Heart left ventricle (tissue), 13 donors: ENCODE measurements at regions not wholly inside any gene's neighbourhood (a gene's known extent, or its start where the extent isn't known, plus 50 kb on each side); places are given as distances from the start of the nearest gene placed in this dataset.

ENCODE experiments used
- CTCF ChIP-seq, 12 donors: fragments of 200-600 bp; sonication (generic) in 4 of 12; IDR thresholded peaks; one replicate each; pipeline versions ENCODE4 v1.5.0 to v1.8.0; 2018 to 2022; ENCODE audit warnings: antibody characterized with exemption in 12 of 12, mild to moderate bottlenecking in 5 of 12
- POLR2A ChIP-seq, 2 donors: fragments of 450-650 bp; IDR thresholded peaks; one replicate each; pipeline ENCODE4 v1.6.1; 2017; ENCODE audit warnings: antibody characterized with exemption in 2 of 2, mild to moderate bottlenecking in 2 of 2, moderate library complexity in 2 of 2
- donor health status: ischemic (EF 13 %, LVEDD 7.1; RV severe dilation, severe dysfunction).
- donor health status: DM: no; HTN: yes; CAD: no.
- donor health status: DM: no; HTN: no; CAD: no.
- donor health status: ischemic (EF 25% LVEDD 6.9; RV normal size, moderate dysfunction).
- donor health status: ischemic (EF 25% LVEDD 5.7; RV mildly dilated, moderate dysfunction).
- donor health status: ischemic (EF 35%, LVEDD 5.7; RV mildly dilated, moderate dysfunction).
- donor health status: nonischemic (EF 11% LVEDD 7.7; RV severe dilation, severe dysfunction).
- donor health status: DM: yes; HTN: yes; CAD: no.
- donor health status: PGD.
- donor health status: ischemic (EF 29% LVEDD 5.4; RV normal size, mild dysfunction).
- donor health status: nonischemic (EF 23%, LVEDD 6.1; RV moderate dilation, normal function).

GRCh38 chr6:4559281-4559875 lies 216.8 kb upstream of the CDYL start:
- TF ChIP-seq POLR2A (IDR thresholded peaks at IDR 0.05) (no peak), CTCF (IDR thresholded peaks at IDR 0.05) (no peak)
